Smooth muscle cell (in vitro differentiated cells): ENCODE measurements at regions not wholly inside any gene's neighbourhood (a gene's known extent, or its start where the extent isn't known, plus 50 kb on each side); places are given as distances from the start of the nearest gene placed in this dataset.

Source experiments
- DNase-seq: peaks from one replicate; lab custom pipeline; 2025; ENCODE audit not compliant: unreplicated experiment; lab: John Stamatoyannopoulos, UW
- H2AFZ ChIP-seq: fragments of 200-600 bp; sonication (generic); 2 replicates; pipeline ENCODE4 v1.6.0; 2016; ENCODE audit warnings: antibody characterized with exemption, low read depth, mild to moderate bottlenecking
- H3F3A ChIP-seq: fragments of 200-600 bp; sonication (generic); 2 replicates; pipeline ENCODE4 v1.6.0; 2017; ENCODE audit warnings: antibody characterized with exemption, low read depth
- H3K27ac ChIP-seq: fragments of 200-600 bp; sonication (generic); 2 replicates; pipeline ENCODE4 v1.5.1; 2016; ENCODE audit warnings: low read depth, mild to moderate bottlenecking
- H3K27me3 ChIP-seq: fragments of 200-600 bp; sonication (generic); 2 replicates; pipeline ENCODE4 v1.6.1; 2016; ENCODE audit warnings: low read depth, mild to moderate bottlenecking
- H3K36me3 ChIP-seq: fragments of 200-600 bp; sonication (generic); 2 replicates; pipeline ENCODE4 v1.5.1; 2016; ENCODE audit warnings: low read depth
- H3K4me1 ChIP-seq: fragments of 200-600 bp; sonication (generic); 2 replicates; pipeline ENCODE4 v1.5.1; 2016; ENCODE audit warnings: low read depth
- H3K4me2 ChIP-seq: fragments of 200-600 bp; sonication (generic); 2 replicates; pipeline ENCODE4 v1.6.0; 2016; ENCODE audit warnings: mild to moderate bottlenecking
- H3K4me3 ChIP-seq: fragments of 200-600 bp; sonication (generic); 2 replicates; pipeline ENCODE4 v1.5.1; 2016; ENCODE audit warnings: mild to moderate bottlenecking
- H3K79me2 ChIP-seq: fragments of 200-600 bp; sonication (generic); 2 replicates; pipeline ENCODE4 v1.6.0; 2016; ENCODE audit warnings: low read depth, mild to moderate bottlenecking
- H3K9ac ChIP-seq: fragments of 200-600 bp; sonication (generic); 2 replicates; pipeline ENCODE4 v1.6.0; 2016; ENCODE audit warnings: low read depth
- H3K9me3 ChIP-seq: fragments of 200-600 bp; sonication (generic); replicated peaks from 2 replicates; pipeline ENCODE4 v1.5.1; 2016; ENCODE audit warnings: low read depth
- H4K20me1 ChIP-seq: fragments of 200-600 bp; sonication (generic); 2 replicates; pipeline ENCODE4 v1.6.0; 2016; ENCODE audit warnings: low read depth
- CTCF ChIP-seq: fragments of 200-600 bp; sonication (generic); IDR thresholded peaks from 2 replicates; pipeline ENCODE4 v1.5.1; 2017; ENCODE audit warnings: borderline replicate concordance, mild to moderate bottlenecking, antibody characterized with exemption; ENCODE audit not compliant: insufficient read depth, poor library complexity, severe bottlenecking
- WGBS: methylation state at CpG from one replicate; pipeline ENCODE4 v1.1.7; 2016; ENCODE audit warnings: low lambda C conversion rate; 5-methylcytosine and 5-hydroxymethylcytosine counted together

DNA sequence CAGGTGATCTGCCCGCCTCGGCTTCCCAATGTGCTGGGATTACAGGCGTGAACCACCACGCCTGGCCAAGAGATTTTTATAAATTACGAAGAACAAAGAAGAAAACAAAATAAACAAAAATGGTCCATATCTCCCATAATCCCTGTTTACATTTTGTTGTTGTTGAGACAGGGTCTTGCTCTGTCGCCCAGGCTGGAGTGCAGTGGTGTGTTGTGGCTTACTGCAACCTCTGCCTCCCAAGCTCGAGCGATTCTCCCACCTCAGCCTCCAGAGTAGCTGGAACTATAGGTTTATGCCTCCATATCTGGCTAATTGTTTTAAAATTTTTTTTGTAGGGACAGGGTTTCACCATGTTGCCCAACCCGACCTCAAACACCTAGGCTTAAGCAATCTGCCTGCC lies 156.1 kb downstream of the ZNF664 start:
- WGBS, result 95% methylated on average over 9 of the region's 9 CpGs

GRCh38 chr12:124130691-124131591 lies 157.9 kb downstream of the ZNF664 start:
- Histone ChIP-seq H3F3A (no peaks in the 10 kb centered on the region), H3K4me3 (no peak overlapping the region), H3K4me2 (no peak overlapping the region), H4K20me1 (no peaks in the 10 kb centered on the region), H3K9me3 (no peaks in the 10 kb centered on the region), H3K27ac (no peak overlapping the region), H3K9ac (no peak overlapping the region), H3K4me1 (peaks cover 14% of the 10 kb centered on the region), H3K27me3 (no peaks in the 10 kb centered on the region), H3K36me3 (no peaks in the 10 kb centered on the region), H3K79me2 (no peaks in the 10 kb centered on the region), H2AFZ (no peak overlapping the region)
- no peak for DNase-seq
- TF ChIP-seq CTCF, result no peak
- WGBS, result 23% methylated on average over 9 of the region's 9 CpGs

More for the DNA sequence above, 156.1 kb downstream of the ZNF664 start:
- Histone ChIP-seq H4K20me1 (no peaks in the 10 kb centered on the region), H3K9me3 (no peaks in the 10 kb centered on the region), H3K27ac (no peak overlapping the region), H3K4me2 (no peak overlapping the region), H3K4me3 (no peak overlapping the region), H3K36me3 (no peaks in the 10 kb centered on the region), H3K27me3 (no peaks in the 10 kb centered on the region), H3F3A (no peaks in the 10 kb centered on the region), H3K9ac (no peak overlapping the region), H3K4me1 (peaks cover 14% of the 10 kb centered on the region), H2AFZ (no peak overlapping the region), H3K79me2 (no peaks in the 10 kb centered on the region)
- no peak for DNase-seq
- TF ChIP-seq CTCF, result no peak

- no peak overlapping the region for H2AFZ ChIP-seq
- H3K9ac ChIP-seq, result no peak overlapping the region
- no peaks in the 10 kb centered on the region for H3K36me3 ChIP-seq
- no peak for DNase-seq
- no peaks in the 10 kb centered on the region for H4K20me1 ChIP-seq
- no peaks in the 10 kb centered on the region for H3F3A ChIP-seq
- H3K9me3 ChIP-seq, result no peaks in the 10 kb centered on the region
- no peak for TF ChIP-seq CTCF
- WGBS, result 23% methylated on average over 5 of the region's 5 CpGs
- no peak overlapping the region for H3K4me2 ChIP-seq
- H3K4me3 ChIP-seq, result no peak overlapping the region
- H3K4me1 ChIP-seq, result peaks cover 14% of the 10 kb centered on the region
- H3K79me2 ChIP-seq, result no peaks in the 10 kb centered on the region
- H3K27ac ChIP-seq, result no peak overlapping the region
- no peaks in the 10 kb centered on the region for H3K27me3 ChIP-seq
These were observed 158.6 kb downstream of the ZNF664 start for GRCh38 chr12:124131659-124132058.

DNA sequence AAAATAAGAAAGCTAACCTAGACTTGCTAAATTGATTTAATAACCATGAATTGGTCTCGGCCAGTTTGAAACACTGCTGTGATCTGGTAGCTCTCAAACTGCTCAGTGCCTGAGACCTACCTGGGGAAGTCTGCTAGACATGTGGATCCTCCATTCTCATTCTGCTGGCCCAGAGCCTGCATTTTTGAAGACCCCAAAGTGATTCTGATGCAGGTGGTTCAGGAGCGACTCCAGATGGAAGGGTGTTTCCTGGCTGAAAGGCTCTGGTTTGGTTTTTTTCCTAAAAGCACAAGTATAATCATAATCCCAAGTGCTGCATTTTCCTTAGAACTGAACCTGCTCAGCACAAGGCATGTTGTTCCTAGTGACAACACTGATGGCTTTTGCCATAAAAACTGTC lies 159.5 kb downstream of the ZNF664 start:
- H4K20me1 ChIP-seq, result no peaks in the 10 kb centered on the region
- no peaks in the 10 kb centered on the region for H3K79me2 ChIP-seq
- H3K9me3 ChIP-seq, result no peaks in the 10 kb centered on the region
- no peaks in the 10 kb centered on the region for H3F3A ChIP-seq
- WGBS, result 96% methylated on average over 2 of the region's 2 CpGs
- DNase-seq, result no peak
- no peak overlapping the region for H2AFZ ChIP-seq
- no peak overlapping the region for H3K9ac ChIP-seq
- H3K27ac ChIP-seq, result no peak overlapping the region
- H3K4me3 ChIP-seq, result no peak overlapping the region
- TF ChIP-seq CTCF, result no peak
- H3K4me1 ChIP-seq, result peaks cover 14% of the 10 kb centered on the region
- H3K36me3 ChIP-seq, result no peaks in the 10 kb centered on the region
- no peaks in the 10 kb centered on the region for H3K27me3 ChIP-seq
- no peak overlapping the region for H3K4me2 ChIP-seq
